IPS-15b (cell line): ENCODE measurements at regions not wholly inside any gene's neighbourhood (a gene's known extent, or its start where the extent isn't known, plus 50 kb on each side); places are given as distances from the start of the nearest gene placed in this dataset.

ENCODE experiments used
- H3K27me3 ChIP-seq: one replicate; pipeline ENCODE4 v1.6.1; 2013; ENCODE audit warnings: low read length; ENCODE audit not compliant: control insufficient read depth, insufficient read depth
- H3K36me3 ChIP-seq: one replicate; pipeline ENCODE4 v1.6.1; 2013; ENCODE audit warnings: low read length; ENCODE audit not compliant: control insufficient read depth, insufficient read depth
- H3K4me1 ChIP-seq: one replicate; pipeline ENCODE4 v1.6.1; 2013; ENCODE audit warnings: mild to moderate bottlenecking, low read length; ENCODE audit not compliant: control insufficient read depth, insufficient read depth
- H3K4me3 ChIP-seq: one replicate; pipeline ENCODE4 v1.5.1; 2013; ENCODE audit warnings: low read depth, low read length
- H3K9ac ChIP-seq: one replicate; pipeline ENCODE4 v1.6.1; 2013; ENCODE audit warnings: low read depth, mild to moderate bottlenecking, low read length
- H3K9me3 ChIP-seq: one replicate; pipeline ENCODE4 v1.6.1; 2013; ENCODE audit warnings: mild to moderate bottlenecking, low read length; ENCODE audit not compliant: control insufficient read depth, insufficient read depth

DNA sequence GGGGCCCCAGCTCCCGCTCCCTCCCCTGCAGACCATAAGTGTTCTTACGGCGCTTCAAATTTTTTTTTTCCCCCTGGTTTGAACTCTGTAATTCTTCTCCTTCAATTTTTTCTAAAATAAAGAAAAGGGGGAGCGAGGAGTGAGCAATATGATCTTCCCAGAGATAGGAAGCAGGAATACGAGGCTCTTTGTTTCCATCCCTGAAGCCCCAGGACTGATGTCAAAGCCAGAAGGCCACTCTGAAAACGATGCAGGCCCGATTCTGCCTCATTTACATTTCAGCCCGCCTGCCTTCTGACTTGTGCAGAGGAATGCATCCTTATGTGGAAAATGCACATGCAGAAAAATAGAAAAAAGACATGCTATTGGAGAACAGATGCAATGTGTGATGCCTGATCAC lies 401.5 kb upstream of the MKI67 start:
- H3K9me3 ChIP-seq = no peaks in the 10 kb centered on the region
- H3K36me3 ChIP-seq = no peaks in the 10 kb centered on the region
- H3K9ac ChIP-seq = no peak overlapping the region
- H3K4me1 ChIP-seq = peaks cover 4% of the 10 kb centered on the region
- H3K4me3 ChIP-seq = no peak overlapping the region
- no peaks in the 10 kb centered on the region for H3K27me3 ChIP-seq

GRCh38 chr10:128528167-128528566 lies 401.9 kb upstream of the MKI67 start:
- peaks cover 4% of the 10 kb centered on the region for H3K4me1 ChIP-seq
- H3K9me3 ChIP-seq = no peaks in the 10 kb centered on the region
- no peaks in the 10 kb centered on the region for H3K27me3 ChIP-seq
- H3K4me3 ChIP-seq = no peak overlapping the region
- no peak overlapping the region for H3K9ac ChIP-seq
- no peaks in the 10 kb centered on the region for H3K36me3 ChIP-seq

DNA sequence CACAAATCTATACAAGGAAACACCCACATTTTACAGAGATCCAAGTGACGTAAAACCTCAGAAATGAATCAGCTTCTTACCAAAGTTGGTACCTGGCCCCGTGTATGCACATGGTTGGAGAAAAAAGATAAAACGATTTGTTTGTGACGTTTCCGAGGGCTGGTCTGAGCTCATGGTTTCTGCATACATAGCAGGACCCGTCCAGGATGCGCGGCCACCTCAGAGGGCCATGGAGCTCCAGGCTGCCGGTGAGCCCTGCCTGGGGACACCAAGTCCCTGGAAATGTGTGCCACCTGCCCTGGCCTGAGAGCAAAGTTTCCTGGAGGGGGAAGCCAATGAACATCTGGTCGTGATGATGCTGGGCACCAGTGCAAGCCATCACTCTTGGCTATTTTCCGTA lies 402.6 kb upstream of the MKI67 start:
- Histone ChIP-seq H3K9me3 (no peaks in the 10 kb centered on the region), H3K4me1 (peaks cover 4% of the 10 kb centered on the region), H3K9ac (no peak overlapping the region), H3K36me3 (no peaks in the 10 kb centered on the region), H3K4me3 (no peak overlapping the region), H3K27me3 (no peaks in the 10 kb centered on the region)

DNA sequence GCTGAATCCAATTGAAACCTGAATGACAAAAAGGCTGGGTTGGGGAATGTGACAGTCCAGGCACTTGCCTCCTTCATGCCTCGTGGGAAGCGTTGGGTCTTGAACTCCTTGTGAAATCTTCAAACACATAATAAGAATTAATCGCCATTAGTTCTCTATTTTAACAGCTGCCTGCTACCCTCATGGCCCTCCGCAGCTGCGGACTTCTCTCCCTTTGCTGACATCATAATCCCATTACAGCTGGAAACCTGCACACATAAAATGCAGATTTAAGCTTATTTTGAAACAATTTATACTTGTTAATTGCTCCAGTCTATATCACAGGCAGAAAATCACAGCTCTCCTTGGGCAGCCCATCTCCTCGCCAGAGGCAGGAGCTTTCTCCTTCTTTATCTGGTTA lies 403.0 kb upstream of the MKI67 start:
- no peaks in the 10 kb centered on the region for H3K36me3 ChIP-seq
- no peak overlapping the region for H3K4me3 ChIP-seq
- H3K27me3 ChIP-seq = no peaks in the 10 kb centered on the region
- peaks cover 4% of the 10 kb centered on the region for H3K4me1 ChIP-seq
- H3K9ac ChIP-seq = no peak overlapping the region
- H3K9me3 ChIP-seq = no peaks in the 10 kb centered on the region

GRCh38 chr10:128530301-128530700 lies 404.1 kb upstream of the MKI67 start:
- no peak overlapping the region for H3K9ac ChIP-seq
- H3K27me3 ChIP-seq = no peaks in the 10 kb centered on the region
- H3K36me3 ChIP-seq = no peaks in the 10 kb centered on the region
- H3K4me3 ChIP-seq = no peak overlapping the region
- H3K4me1 ChIP-seq = peaks cover 4% of the 10 kb centered on the region
- no peaks in the 10 kb centered on the region for H3K9me3 ChIP-seq

GRCh38 chr10:128530946-128531345 lies 404.7 kb upstream of the MKI67 start:
- no peaks in the 10 kb centered on the region for H3K27me3 ChIP-seq
- H3K9me3 ChIP-seq = no peaks in the 10 kb centered on the region
- no peaks in the 10 kb centered on the region for H3K36me3 ChIP-seq
- no peak overlapping the region for H3K4me3 ChIP-seq
- H3K4me1 ChIP-seq = peaks cover 4% of the 10 kb centered on the region
- H3K9ac ChIP-seq = no peak overlapping the region

GRCh38 chr10:128534686-128535085 lies 408.5 kb upstream of the MKI67 start:
- peaks cover 2% of the 10 kb centered on the region for H3K27me3 ChIP-seq

DNA sequence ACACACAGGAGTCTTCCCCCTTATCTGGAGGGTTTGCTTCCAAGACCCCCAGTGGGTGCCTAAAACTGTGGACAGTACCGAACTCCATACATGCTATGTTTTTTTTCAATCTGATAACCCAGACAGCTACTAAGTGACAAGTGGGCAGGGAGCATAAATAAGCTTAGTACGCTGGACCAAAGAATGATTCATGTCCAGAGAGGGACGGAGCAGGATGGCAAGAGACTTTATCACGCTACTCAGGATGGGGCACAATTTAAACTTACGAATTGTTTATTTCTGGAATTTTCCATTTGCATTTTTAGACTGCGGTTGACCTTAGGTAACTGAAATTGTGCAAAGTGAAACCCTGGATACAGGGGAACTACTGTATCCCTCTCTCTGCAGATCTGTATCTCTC lies 410.0 kb upstream of the MKI67 start:
- Histone ChIP-seq H3K36me3 (no peaks in the 10 kb centered on the region), H3K9ac (no peak overlapping the region), H3K4me3 (no peak overlapping the region), H3K4me1 (peaks cover 26% of the 10 kb centered on the region), H3K27me3 (peaks cover 2% of the 10 kb centered on the region), H3K9me3 (no peaks in the 10 kb centered on the region)

More at GRCh38 chr10:128534686-128535085, 408.5 kb upstream of the MKI67 start:
- Histone ChIP-seq H3K36me3 (no peaks in the 10 kb centered on the region), H3K9me3 (no peaks in the 10 kb centered on the region), H3K9ac (no peak overlapping the region), H3K4me3 (no peak overlapping the region), H3K4me1 (peaks cover 25% of the 10 kb centered on the region)

DNA sequence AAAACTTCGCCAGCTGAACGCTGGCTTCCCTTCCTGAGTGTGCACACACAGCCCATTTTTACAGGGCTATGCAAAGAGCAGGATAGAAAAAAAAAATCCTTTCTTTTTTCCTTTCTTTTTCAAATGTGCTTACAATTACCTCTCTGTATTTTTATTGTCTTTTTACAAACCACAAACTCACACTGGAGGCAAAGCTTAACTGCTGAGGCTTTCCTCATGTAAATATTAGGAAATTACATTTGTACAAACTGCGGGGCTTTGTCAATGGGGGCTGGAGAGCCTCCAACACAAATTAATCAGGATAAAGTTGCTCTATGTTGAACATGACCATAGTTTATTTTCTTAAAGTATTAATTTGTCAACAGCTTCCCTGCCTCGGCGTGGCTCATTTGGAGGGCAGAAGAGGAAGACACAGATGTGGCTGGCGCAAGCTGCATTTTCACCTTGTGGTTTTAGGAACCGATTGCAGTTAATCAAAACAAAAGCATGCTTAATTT lies 411.7 kb upstream of the MKI67 start:
- Histone ChIP-seq H3K4me1 (peaks cover 33% of the 10 kb centered on the region), H3K9ac (no peak overlapping the region), H3K4me3 (no peak overlapping the region), H3K27me3 (peaks cover 2% of the 10 kb centered on the region), H3K36me3 (no peaks in the 10 kb centered on the region), H3K9me3 (no peaks in the 10 kb centered on the region)

GRCh38 chr10:128538671-128539070 lies 412.4 kb upstream of the MKI67 start:
- no peak overlapping the region for H3K4me3 ChIP-seq
- no peak overlapping the region for H3K9ac ChIP-seq
- no peaks in the 10 kb centered on the region for H3K36me3 ChIP-seq
- H3K4me1 ChIP-seq = peaks cover 35% of the 10 kb centered on the region
- peaks cover 2% of the 10 kb centered on the region for H3K27me3 ChIP-seq
- no peaks in the 10 kb centered on the region for H3K9me3 ChIP-seq

DNA sequence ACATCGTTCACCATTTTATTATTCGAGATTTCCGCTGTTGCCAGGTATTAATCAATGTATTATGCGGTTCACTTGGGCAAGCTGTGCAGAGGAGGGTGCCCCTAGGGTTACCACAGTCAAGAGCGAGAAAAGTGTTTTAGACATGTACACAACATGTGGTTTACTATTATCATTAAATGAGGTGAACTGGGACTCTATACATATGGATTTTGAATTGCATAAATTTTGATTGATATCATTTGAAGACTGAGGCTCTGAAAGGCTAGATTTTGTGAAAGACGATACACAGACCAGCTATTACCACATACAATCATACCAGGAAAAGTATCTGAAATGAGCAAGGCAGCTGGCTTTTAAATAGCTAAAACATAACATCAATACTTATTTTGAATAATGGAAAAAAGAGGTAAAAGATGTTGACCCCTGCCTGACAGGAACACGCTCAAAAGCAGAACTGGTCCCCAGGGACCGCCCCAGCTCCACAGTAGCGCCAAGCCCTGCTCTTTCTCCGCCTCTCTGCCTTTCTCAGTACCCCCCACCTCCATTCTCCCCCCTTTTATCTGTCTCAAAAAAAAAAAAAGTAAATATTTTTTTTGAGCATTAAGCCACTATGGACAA lies 413.4 kb upstream of the MKI67 start:
- Histone ChIP-seq H3K27me3 (peaks cover 2% of the 10 kb centered on the region), H3K36me3 (no peaks in the 10 kb centered on the region), H3K4me1 (peaks cover 40% of the 10 kb centered on the region), H3K9ac (no peak overlapping the region), H3K9me3 (no peaks in the 10 kb centered on the region), H3K4me3 (peak overlapping the region; percentile 54)

DNA sequence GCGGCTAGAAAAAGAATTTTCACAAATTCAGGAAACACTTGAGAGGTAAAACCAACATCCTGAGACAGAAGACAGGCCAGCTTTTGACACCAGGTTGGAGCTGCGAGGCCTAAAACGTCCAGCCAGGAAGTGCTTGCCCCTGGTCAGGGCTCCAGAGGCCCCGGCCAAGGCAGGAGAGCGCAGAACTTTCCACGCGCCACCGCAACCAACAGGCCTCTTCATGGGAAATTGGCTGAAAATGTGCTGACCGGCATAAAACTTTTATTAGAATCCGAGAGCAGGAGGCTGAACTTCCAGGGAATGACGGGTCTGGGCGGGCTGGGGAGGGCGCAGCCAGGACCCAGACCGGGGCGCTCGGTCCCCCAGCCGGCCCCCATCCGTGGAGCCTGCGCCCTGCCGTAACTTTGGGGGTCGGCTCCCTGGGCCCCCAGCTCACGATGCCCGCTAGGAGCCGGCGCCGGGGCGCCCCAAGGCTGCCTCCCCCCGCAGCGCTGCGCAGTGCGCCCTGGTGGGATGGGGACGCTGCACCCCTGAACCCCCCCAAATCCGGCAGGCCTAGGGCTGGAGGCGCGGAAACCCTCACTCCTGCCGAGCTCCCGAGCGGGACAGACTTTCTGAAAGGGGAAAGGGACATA lies 414.0 kb upstream of the MKI67 start:
- Histone ChIP-seq H3K4me1 (peaks cover 43% of the 10 kb centered on the region), H3K4me3 (peak overlapping the region; percentile 54), H3K36me3 (no peaks in the 10 kb centered on the region), H3K9ac (peak overlapping the region; percentile 68), H3K9me3 (no peaks in the 10 kb centered on the region), H3K27me3 (peaks cover 2% of the 10 kb centered on the region)
